ENCODE measurements at regions not wholly inside any gene's neighbourhood (a gene's known extent, or its start where the extent isn't known, plus 50 kb on each side); places are given as distances from the start of the nearest gene placed in this dataset.

DNA sequence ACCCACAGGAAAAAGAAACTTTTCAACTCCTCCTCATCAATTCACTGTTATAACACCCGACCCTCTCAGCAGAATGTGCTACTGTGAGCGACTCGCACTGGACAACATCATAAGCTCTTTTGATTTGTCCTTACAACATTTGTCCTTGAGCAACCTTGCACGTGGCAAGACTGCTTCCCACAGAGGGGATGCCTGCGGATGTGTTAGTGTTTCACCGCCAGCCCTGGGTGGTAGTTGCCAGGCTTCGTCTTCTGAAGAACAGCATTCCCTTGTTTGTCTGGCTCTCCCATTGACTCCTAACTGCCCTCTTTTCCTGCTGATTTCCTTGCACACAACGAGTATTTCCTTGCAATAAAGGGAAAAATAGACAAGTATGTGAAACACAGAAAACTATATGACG is 111.4 kb upstream of the SLC7A1 start:
- Histone ChIP-seq H3K27me3 (ENCODE audit: control insufficient read depth in 2 of 2, insufficient read depth in 2 of 2, low read length in 2 of 2) (peaks cover 9 to 11% of the 10 kb centered on the region in 2 experiments), H3K9me1 (replicated peaks; ENCODE audit: control insufficient read depth, extremely low read depth, insufficient read depth, low read length) (no peaks in the 10 kb centered on the region), H3K9me3 (replicated peaks; ENCODE audit: control insufficient read depth, insufficient read depth, low read length) (no peaks in the 10 kb centered on the region), H2AFZ (ENCODE audit: low read depth, low read length) (no peak overlapping the region), H3K4me1 (ENCODE audit: control insufficient read depth, extremely low read depth, insufficient read depth, low read length) (peaks cover 12% of the 10 kb centered on the region), H3K79me2 (ENCODE audit: control insufficient read depth, insufficient read depth, low read length) (no peaks in the 10 kb centered on the region), H4K20me1 (replicated peaks; ENCODE audit: control insufficient read depth, extremely low read depth, insufficient read depth, low read length) (no peaks in the 10 kb centered on the region), H3K4me3 (replicated peaks in 1 of 3; ENCODE audit: insufficient read depth in 1 of 3, low read depth in 1 of 3, low read length in 3 of 3) (no peak overlapping the region), H3K9ac (replicated peaks; ENCODE audit: extremely low read depth, insufficient read depth, low read length) (no peak overlapping the region), H3K4me2 (ENCODE audit: insufficient read depth, low read length) (no peak overlapping the region), H3K27ac (ENCODE audit: insufficient read depth, low read depth, low read length) (no peak overlapping the region), H3K36me3 (ENCODE audit: control insufficient read depth in 2 of 2, extremely low read depth in 1 of 2, insufficient read depth in 2 of 2, low read length in 2 of 2) (no peaks in the 10 kb centered on the region)
- DNase-seq (ENCODE audit: low read depth, low spot score): peak; percentile 70
- POLR2A ChIA-PET: interaction anchor here (1.4 kb wide), 1 partner anchor 198 kb away, joined by 4 read pairs; no protein-coding TSS in a partner anchor
- no peak for TF ChIP-seq JUN (IDR thresholded peaks at IDR 0.05; ENCODE audit: borderline replicate concordance, insufficient read depth, insufficient read length, low read depth)
- TF ChIP-seq POLR2AphosphoS5 (IDR thresholded peaks at IDR 0.05; ENCODE audit: insufficient read depth, low read depth, low read length): no peak
- TF ChIP-seq MYC (IDR thresholded peaks at IDR 0.05; ENCODE audit: low read depth, low read length): no peak
- no peak for TF ChIP-seq GATA2 (IDR thresholded peaks at IDR 0.05; ENCODE audit: insufficient read depth, insufficient read length, low read depth, low read length)
- TF ChIP-seq EZH2 (IDR thresholded peaks at IDR 0.05; ENCODE audit: borderline replicate concordance, low read depth, low read length, severe bottlenecking): no peak
- TF ChIP-seq CTCF (IDR thresholded peaks at IDR 0.05; ENCODE audit: extremely low read depth in 1 of 2, insufficient read depth in 1 of 2, low read depth in 1 of 2, low read length in 2 of 2): no peak
- no peak for TF ChIP-seq MAX (IDR thresholded peaks at IDR 0.05; ENCODE audit: insufficient read depth, insufficient read length)
- no peak for TF ChIP-seq POLR2A (IDR thresholded peaks at IDR 0.05; ENCODE audit: low read depth, low read length)
- TF ChIP-seq FOS (IDR thresholded peaks at IDR 0.05; ENCODE audit: borderline replicate concordance, insufficient read depth, low read length): no peak
- no TSS peak for BruUV-seq (replicated peaks)
- dilution Hi-C loops (cut with MboI; ENCODE audit: extremely low pct_ligation_motif_present, low sequenced_read_pairs): loop anchor here (25.0 kb wide), 1 partner anchor 245 kb away; no protein-coding TSS in a partner anchor
- CTCF ChIA-PET: interaction anchor here (0.9 to 10.9 kb wide), 10 partner anchors 142 to 409 kb away, joined by 3 to 301 read pairs (median 4); no protein-coding TSS in a partner anchor
- intact Hi-C loops (cut with micrococcal nuclease): no loop called here
- FAIRE-seq: no peak
